ENCODE measurements at regions not wholly inside any gene's neighbourhood (a gene's known extent, or its start where the extent isn't known, plus 50 kb on each side); places are given as distances from the start of the nearest gene placed in this dataset.
"Not testable (repeated sequence)": the region's sequence is repeated elsewhere in the genome, so short reads cannot be mapped to it uniquely, and the experiment has no call there.

GRCh38 chr22:49347376-49347775 lies 480.3 kb downstream of the BRD1 start:
- no peak overlapping the region for H3K4me3 ChIP-seq (replicated peaks; ENCODE audit: low read depth, low read length)
- DNase-seq (ENCODE audit: extremely low read depth, low read depth) = no peak
- TF ChIP-seq, protein P1, sequence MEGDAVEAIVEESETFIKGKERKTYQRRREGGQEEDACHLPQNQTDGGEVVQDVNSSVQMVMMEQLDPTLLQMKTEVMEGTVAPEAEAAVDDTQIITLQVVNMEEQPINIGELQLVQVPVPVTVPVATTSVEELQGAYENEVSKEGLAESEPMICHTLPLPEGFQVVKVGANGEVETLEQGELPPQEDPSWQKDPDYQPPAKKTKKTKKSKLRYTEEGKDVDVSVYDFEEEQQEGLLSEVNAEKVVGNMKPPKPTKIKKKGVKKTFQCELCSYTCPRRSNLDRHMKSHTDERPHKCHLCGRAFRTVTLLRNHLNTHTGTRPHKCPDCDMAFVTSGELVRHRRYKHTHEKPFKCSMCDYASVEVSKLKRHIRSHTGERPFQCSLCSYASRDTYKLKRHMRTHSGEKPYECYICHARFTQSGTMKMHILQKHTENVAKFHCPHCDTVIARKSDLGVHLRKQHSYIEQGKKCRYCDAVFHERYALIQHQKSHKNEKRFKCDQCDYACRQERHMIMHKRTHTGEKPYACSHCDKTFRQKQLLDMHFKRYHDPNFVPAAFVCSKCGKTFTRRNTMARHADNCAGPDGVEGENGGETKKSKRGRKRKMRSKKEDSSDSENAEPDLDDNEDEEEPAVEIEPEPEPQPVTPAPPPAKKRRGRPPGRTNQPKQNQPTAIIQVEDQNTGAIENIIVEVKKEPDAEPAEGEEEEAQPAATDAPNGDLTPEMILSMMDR (IDR thresholded peaks at IDR 0.05; ENCODE audit: low read depth, low read length, missing control alignments) = no peak

DNA sequence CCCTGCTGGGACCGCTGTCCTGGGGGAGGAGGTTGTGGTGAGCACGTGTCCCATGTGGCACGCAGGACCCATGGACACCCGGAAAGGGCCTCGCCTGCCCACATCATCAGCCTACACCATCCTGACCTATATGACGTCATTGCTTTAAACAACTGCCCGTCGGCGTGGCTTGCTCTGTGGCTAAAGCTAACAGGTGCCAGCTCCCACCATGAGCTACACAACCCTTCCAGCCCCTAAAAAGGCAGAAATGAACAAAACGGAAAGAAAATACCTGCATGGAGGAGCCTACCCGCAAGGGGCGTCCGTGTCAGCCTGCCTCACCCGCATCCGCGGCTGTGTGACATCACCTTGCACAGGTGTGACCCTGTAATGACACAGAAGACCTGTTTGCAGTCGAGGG lies 481.8 kb downstream of the BRD1 start:
- DNase-seq (ENCODE audit: extremely low read depth, low read depth) = no peak
- no peak overlapping the region for H3K4me3 ChIP-seq (replicated peaks; ENCODE audit: low read depth, low read length)
- TF ChIP-seq, protein P1 (IDR thresholded peaks at IDR 0.05; ENCODE audit: low read depth, low read length, missing control alignments) = no peak

DNA sequence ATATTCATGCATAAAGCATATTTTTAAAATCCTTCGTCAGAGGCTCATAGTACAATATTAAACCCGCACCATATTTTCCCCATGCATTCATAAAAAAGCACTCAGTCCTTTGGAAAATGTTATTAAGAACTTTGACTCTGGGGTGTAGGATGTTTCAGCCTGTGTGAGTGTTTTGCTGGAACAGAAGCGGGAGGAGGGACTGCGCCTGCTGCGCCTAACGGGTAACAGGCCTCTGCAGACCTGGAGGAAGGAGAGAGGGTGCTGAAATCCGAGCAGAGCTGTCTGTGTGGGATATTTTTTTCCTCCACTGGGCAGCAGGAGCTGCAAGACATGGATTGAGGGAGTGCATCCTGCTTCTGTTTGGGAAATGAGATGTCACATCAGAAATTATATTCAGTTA lies 483.0 kb downstream of the BRD1 start:
- H3K4me3 ChIP-seq (replicated peaks; ENCODE audit: low read depth, low read length) = no peak overlapping the region
- no peak for DNase-seq (ENCODE audit: extremely low read depth, low read depth)
- TF ChIP-seq, protein P1 (IDR thresholded peaks at IDR 0.05; ENCODE audit: low read depth, low read length, missing control alignments) = no peak

GRCh38 chr22:49344161-49344560 lies 483.5 kb downstream of the BRD1 start:
- TF ChIP-seq, protein P1 (IDR thresholded peaks at IDR 0.05; ENCODE audit: low read depth, low read length, missing control alignments) = no peak
- no peak for DNase-seq (ENCODE audit: extremely low read depth, low read depth)
- no peak overlapping the region for H3K4me3 ChIP-seq (replicated peaks; ENCODE audit: low read depth, low read length)

GRCh38 chr22:49340406-49340805 lies 487.3 kb downstream of the BRD1 start:
- no peak for DNase-seq (ENCODE audit: extremely low read depth, low read depth)
- H3K4me3 ChIP-seq (replicated peaks; ENCODE audit: low read depth, low read length) = no peak overlapping the region
- TF ChIP-seq, protein P1 (IDR thresholded peaks at IDR 0.05; ENCODE audit: low read depth, low read length, missing control alignments) = no peak

DNA sequence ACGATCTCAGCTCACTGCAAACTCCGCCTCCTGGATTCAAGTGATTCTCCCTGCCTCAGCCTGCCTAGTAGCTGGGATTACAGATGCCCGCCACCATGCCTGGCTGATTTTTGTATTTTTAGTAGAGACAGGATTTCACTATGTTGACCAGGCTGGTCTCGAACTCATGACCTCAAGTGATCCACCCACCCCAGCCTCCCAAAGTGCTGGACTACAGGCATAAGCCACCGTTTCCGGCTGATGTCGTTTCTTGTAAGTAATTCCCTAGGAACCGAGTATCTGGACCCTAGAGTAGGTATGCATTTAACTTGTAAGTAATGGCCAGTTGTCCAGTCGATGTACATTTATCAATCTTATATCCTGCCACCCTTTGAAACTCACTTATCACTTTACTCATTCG lies 491.2 kb downstream of the BRD1 start:
- not testable (repeated sequence) for H3K4me3 ChIP-seq (replicated peaks; ENCODE audit: low read depth, low read length); DNase-seq (ENCODE audit: extremely low read depth, low read depth)

DNA sequence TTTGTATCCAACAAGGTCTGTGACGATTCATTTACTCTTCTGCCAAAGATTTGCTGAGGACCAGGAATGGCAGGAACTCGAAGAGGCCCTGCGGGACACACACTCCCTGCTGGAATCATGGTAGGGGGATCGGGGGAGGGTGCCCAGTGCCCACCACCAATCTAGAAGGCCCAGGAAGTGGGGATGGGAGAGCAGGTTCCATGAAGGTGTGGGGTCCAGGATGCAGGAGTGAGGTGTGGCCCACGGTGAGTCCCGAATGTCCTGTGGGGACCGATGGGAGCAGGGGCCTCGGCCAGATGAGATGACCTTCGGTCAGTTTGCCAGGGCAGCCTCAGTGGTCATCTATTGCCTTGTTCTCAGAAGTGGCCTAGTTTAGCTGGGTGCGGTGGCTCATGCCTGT lies 492.7 kb downstream of the BRD1 start:
- TF ChIP-seq, protein P1 (IDR thresholded peaks at IDR 0.05; ENCODE audit: low read depth, low read length, missing control alignments) = no peak
- no peak overlapping the region for H3K4me3 ChIP-seq (replicated peaks; ENCODE audit: low read depth, low read length)
- DNase-seq (ENCODE audit: extremely low read depth, low read depth) = no peak
